ENCODE measurements at regions not wholly inside any gene's neighbourhood (a gene's known extent, or its start where the extent isn't known, plus 50 kb on each side); places are given as distances from the start of the nearest gene placed in this dataset.

DNA sequence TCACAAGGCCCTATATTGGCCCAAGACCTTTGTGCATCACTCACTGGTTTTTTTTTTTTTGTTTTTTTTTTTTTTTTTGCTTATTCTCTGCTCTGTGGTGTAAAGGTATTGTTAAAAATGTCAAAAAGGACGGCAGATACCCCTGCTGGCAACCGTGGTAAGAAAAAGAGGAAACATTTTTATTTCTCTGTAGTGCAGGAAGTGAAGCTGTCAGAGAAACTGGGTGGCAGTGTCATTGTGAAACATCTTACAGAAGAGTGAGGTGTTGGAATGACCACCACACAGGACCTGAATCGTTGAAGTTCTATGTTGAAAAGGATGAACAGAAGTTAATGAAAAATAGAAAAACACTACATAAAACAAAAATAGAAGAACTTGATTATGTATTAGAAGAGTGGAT, 346.4 kb downstream of the FGF9 start:
- TF ChIP-seq ZNF707 (tag by site-specific recombination; IDR thresholded peaks at IDR 0.05) (no peak), SP3 (tag by site-specific recombination; IDR thresholded peaks at IDR 0.05) (no peak), ZNF292 (tag by site-specific recombination; IDR thresholded peaks at IDR 0.05; ENCODE audit: borderline replicate concordance, low read depth) (no peak), KLF16 (tag by site-specific recombination; IDR thresholded peaks at IDR 0.05) (no peak), ZFP37 (tag by site-specific recombination; IDR thresholded peaks at IDR 0.05) (no peak), YY1 (tag by site-specific recombination; IDR thresholded peaks at IDR 0.05) (no peak), SETDB1 (IDR thresholded peaks at IDR 0.05; ENCODE audit: insufficient read length, low read length) (no peak)
- TF ChIP-seq, protein P1, sequence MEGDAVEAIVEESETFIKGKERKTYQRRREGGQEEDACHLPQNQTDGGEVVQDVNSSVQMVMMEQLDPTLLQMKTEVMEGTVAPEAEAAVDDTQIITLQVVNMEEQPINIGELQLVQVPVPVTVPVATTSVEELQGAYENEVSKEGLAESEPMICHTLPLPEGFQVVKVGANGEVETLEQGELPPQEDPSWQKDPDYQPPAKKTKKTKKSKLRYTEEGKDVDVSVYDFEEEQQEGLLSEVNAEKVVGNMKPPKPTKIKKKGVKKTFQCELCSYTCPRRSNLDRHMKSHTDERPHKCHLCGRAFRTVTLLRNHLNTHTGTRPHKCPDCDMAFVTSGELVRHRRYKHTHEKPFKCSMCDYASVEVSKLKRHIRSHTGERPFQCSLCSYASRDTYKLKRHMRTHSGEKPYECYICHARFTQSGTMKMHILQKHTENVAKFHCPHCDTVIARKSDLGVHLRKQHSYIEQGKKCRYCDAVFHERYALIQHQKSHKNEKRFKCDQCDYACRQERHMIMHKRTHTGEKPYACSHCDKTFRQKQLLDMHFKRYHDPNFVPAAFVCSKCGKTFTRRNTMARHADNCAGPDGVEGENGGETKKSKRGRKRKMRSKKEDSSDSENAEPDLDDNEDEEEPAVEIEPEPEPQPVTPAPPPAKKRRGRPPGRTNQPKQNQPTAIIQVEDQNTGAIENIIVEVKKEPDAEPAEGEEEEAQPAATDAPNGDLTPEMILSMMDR (tag by site-specific recombination; IDR thresholded peaks at IDR 0.05) = no peak
- TF ChIP-seq, protein P2, sequence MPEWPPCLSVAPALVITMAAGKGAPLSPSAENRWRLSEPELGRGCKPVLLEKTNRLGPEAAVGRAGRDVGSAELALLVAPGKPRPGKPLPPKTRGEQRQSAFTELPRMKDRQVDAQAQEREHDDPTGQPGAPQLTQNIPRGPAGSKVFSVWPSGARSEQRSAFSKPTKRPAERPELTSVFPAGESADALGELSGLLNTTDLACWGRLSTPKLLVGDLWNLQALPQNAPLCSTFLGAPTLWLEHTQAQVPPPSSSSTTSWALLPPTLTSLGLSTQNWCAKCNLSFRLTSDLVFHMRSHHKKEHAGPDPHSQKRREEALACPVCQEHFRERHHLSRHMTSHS (tag by site-specific recombination; IDR thresholded peaks at IDR 0.05) = no peak
- TF ChIP-seq, protein P3, sequence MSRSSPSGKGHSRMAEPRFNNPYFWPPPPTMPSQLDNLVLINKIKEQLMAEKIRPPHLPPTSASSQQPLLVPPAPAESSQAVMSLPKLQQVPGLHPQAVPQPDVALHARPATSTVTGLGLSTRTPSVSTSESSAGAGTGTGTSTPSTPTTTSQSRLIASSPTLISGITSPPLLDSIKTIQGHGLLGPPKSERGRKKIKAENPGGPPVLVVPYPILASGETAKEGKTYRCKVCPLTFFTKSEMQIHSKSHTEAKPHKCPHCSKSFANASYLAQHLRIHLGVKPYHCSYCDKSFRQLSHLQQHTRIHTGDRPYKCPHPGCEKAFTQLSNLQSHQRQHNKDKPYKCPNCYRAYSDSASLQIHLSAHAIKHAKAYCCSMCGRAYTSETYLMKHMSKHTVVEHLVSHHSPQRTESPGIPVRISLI (tag by site-specific recombination; IDR thresholded peaks at IDR 0.05) = no peak
